ENCODE measurements at regions not wholly inside any gene's neighbourhood (a gene's known extent, or its start where the extent isn't known, plus 50 kb on each side); places are given as distances from the start of the nearest gene placed in this dataset.

DNA sequence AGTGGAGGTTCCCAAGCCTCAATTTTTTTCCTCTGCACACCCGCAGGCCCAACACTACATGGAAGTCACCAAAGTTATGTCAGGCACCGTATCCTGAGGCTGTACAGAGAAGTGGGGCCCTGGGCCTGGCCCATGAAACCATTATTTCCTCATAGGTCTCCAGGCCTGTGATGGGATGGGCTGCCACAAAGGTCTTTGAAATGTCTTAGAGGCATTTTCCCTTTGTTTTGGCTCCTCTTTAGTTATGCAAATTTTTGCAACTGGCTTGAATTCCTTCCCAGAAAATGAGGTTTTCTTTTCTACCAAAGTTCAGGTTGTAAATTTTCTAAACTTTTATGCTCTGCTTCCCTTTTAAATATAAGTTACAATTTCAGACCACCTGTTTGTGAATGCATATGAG lies 365.2 kb downstream of the HGF start:
- intact Hi-C loops (cut with DNase I), result no loop called here
- Histone ChIP-seq H3K9me3 (no peaks in the 10 kb centered on the region), H3K27ac (no peak overlapping the region), H3K4me1 (no peaks in the 10 kb centered on the region), H3K36me3 (no peaks in the 10 kb centered on the region), H3K27me3 (no peaks in the 10 kb centered on the region), H3K4me3 (replicated peaks in 1 of 3) (no peak overlapping the region)
- DNase-seq, result no peak
- no peak for TF ChIP-seq POLR2A (IDR thresholded peaks at IDR 0.05)
- TF ChIP-seq, protein P1, sequence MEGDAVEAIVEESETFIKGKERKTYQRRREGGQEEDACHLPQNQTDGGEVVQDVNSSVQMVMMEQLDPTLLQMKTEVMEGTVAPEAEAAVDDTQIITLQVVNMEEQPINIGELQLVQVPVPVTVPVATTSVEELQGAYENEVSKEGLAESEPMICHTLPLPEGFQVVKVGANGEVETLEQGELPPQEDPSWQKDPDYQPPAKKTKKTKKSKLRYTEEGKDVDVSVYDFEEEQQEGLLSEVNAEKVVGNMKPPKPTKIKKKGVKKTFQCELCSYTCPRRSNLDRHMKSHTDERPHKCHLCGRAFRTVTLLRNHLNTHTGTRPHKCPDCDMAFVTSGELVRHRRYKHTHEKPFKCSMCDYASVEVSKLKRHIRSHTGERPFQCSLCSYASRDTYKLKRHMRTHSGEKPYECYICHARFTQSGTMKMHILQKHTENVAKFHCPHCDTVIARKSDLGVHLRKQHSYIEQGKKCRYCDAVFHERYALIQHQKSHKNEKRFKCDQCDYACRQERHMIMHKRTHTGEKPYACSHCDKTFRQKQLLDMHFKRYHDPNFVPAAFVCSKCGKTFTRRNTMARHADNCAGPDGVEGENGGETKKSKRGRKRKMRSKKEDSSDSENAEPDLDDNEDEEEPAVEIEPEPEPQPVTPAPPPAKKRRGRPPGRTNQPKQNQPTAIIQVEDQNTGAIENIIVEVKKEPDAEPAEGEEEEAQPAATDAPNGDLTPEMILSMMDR (IDR thresholded peaks at IDR 0.05), result no peak
- 94 to 97% methylated on average over 2 of the region's 2 CpGs for WGBS, 2 donors

DNA sequence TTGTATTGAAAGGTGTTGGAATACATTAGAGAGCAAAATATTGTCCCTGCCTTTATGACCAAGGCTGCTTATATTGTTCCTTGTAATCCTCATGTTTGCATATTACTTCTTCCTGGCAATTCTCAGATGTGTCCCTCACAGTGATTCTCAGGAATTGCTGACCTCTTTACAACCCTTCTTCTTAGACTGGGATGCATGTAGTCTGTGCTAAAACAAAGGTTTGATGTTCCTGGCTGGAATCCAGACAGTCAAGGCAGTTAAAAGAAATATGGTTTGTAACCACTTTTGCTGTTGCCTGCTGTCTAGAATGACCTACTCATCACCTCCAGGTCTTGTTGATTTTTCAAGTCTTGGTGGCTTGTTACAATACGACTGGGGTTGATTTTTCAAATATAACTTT lies 367.6 kb downstream of the HGF start:
- H3K9me3 ChIP-seq, result no peaks in the 10 kb centered on the region
- intact Hi-C loops (cut with DNase I), result no loop called here
- no peak overlapping the region for H3K27ac ChIP-seq
- H3K36me3 ChIP-seq, result no peaks in the 10 kb centered on the region
- no peaks in the 10 kb centered on the region for H3K27me3 ChIP-seq
- no peaks in the 10 kb centered on the region for H3K4me1 ChIP-seq
- WGBS, 2 donors, result 52 to 71% methylated on average over 1 of the region's 1 CpG
- no peak for TF ChIP-seq POLR2A (IDR thresholded peaks at IDR 0.05)
- TF ChIP-seq, protein P1 (IDR thresholded peaks at IDR 0.05), result no peak
- DNase-seq, result no peak
- H3K4me3 ChIP-seq (replicated peaks in 1 of 3), result no peak overlapping the region

DNA sequence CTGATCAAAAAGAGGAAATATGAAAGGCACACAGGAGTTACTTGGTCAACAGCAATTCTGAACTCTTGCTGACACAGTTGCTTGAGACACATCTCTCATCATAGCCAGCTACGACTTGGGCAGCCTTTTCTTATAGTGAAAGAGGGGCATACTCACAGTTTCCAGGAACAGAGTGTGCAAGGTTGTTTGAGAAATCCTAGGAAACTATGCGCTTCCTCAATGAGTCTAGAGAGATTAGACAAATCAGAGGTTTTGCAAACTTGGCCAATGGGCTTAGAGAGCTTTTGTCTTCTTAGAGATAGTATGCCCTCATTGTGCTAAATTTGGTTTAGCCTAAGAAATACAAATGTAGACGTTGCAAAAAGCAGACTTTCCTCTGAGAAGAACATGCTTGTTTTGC lies 370.4 kb downstream of the HGF start:
- H3K36me3 ChIP-seq, result no peaks in the 10 kb centered on the region
- DNase-seq, result no peak
- H3K4me1 ChIP-seq, result no peaks in the 10 kb centered on the region
- TF ChIP-seq, protein P1 (IDR thresholded peaks at IDR 0.05), result no peak
- WGBS, 2 donors, result 54 to 66% methylated on average over 3 of the region's 3 CpGs
- intact Hi-C loops (cut with DNase I), result no loop called here
- no peak overlapping the region for H3K27ac ChIP-seq
- no peaks in the 10 kb centered on the region for H3K9me3 ChIP-seq
- no peak overlapping the region for H3K4me3 ChIP-seq (replicated peaks in 1 of 3)
- H3K27me3 ChIP-seq, result no peaks in the 10 kb centered on the region

DNA sequence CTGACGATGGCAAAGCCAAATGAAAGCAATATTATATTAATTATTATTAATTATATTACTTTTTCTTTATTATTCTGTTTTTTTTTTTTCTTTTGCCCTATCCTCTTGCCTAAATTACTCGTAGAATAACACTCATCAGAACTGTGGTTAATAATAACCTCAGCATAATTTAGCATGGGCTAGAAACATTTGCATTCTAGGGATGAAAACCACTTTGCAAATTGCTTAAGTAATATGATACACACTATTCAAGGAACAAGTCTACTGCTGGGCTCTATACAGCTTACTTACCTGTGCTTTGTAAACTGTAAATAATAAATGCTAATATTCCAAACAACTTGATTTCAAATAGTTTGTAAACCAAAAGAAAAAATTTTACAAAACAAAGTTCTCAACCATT lies 375.8 kb downstream of the HGF start:
- Histone ChIP-seq H3K36me3 (no peaks in the 10 kb centered on the region), H3K4me3 (replicated peaks in 1 of 3) (no peak overlapping the region), H3K27ac (no peak overlapping the region), H3K9me3 (no peaks in the 10 kb centered on the region), H3K4me1 (no peaks in the 10 kb centered on the region), H3K27me3 (no peaks in the 10 kb centered on the region)
- intact Hi-C loops (cut with DNase I), result no loop called here
- no peak for TF ChIP-seq POLR2A (IDR thresholded peaks at IDR 0.05)
- TF ChIP-seq, protein P1 (IDR thresholded peaks at IDR 0.05), result no peak
- 86 to 87% methylated on average over 2 of the region's 2 CpGs for WGBS, 2 donors
- no peak for DNase-seq

DNA sequence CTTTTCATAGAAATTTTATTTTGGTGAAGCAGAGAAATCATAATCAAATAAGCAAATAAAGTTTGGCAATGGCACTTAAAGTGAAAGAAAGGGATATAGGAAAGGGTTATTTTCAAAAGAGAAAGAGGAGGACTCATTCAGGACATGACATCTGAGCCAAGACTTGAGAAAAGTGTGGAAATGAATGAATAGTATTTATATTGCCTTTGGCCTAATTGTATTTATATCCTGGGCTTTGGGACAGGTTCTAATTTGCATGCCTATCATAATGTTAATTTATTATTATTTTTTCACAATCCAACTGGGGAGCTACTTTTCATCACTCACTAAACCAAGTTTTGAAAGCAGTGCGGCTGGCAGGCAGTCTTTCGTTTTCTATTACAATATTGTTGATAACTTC lies 376.8 kb downstream of the HGF start:
- TF ChIP-seq POLR2A (IDR thresholded peaks at IDR 0.05), result no peak
- TF ChIP-seq, protein P1 (IDR thresholded peaks at IDR 0.05), result no peak
- Histone ChIP-seq H3K27me3 (no peaks in the 10 kb centered on the region), H3K4me1 (no peaks in the 10 kb centered on the region), H3K27ac (no peak overlapping the region), H3K36me3 (no peaks in the 10 kb centered on the region), H3K9me3 (no peaks in the 10 kb centered on the region), H3K4me3 (replicated peaks in 1 of 3) (no peak overlapping the region)
- intact Hi-C loops (cut with DNase I), result no loop called here
- WGBS, 2 donors, result 83 to 85% methylated on average over 2 of the region's 2 CpGs
- DNase-seq, result no peak

Measured in thyroid gland (tissue), 4 donors.